IMR-90 (cell line): ENCODE measurements at regions not wholly inside any gene's neighbourhood (a gene's known extent, or its start where the extent isn't known, plus 50 kb on each side); places are given as distances from the start of the nearest gene placed in this dataset.

Source experiments
- ATAC-seq: fragments of 200-7000 bp; cut with Tn5 transposase; 2 replicates; pipeline ENCODE4 v1.9.1; 2020; ENCODE audit warnings: low read depth, mild to moderate bottlenecking, moderate library complexity
- BruUV-seq: library from RNA; stranded (reverse); fragments of 400-500 nt; replicated peaks from 2 replicates; lab custom pipeline; 2021; lab: Mats Ljungman, UMichigan
- CTCF ChIA-PET: fragments of 300-600 bp; formaldehyde crosslinking; extraction: SDS; loops from one replicate; lab custom pipeline; 2021; ENCODE audit warnings: antibody characterized with exemption; lab: Yijun Ruan, JAX
- POLR2A ChIA-PET: fragments of 300-600 bp; sonication (Branson Sonifier 250); formaldehyde crosslinking; loops from one replicate; lab custom pipeline; 2022; ENCODE audit warnings: antibody characterized with exemption; ENCODE audit not compliant: unreplicated experiment; lab: Charles Lee
- DNase-seq: peaks from one replicate; pipeline ENCODE4 v3.0.0; 2013
- H2AFZ ChIP-seq: replicated peaks from 2 replicates; pipeline ENCODE3; 2013; ENCODE audit warnings: low read length, mild to moderate bottlenecking; ENCODE audit not compliant: poor library complexity
- H2AK5ac ChIP-seq: 2 replicates; pipeline ENCODE4 v1.6.1; 2013; ENCODE audit warnings: low read depth, low read length, inconsistent platforms
- H2AK9ac ChIP-seq: replicated peaks from 2 replicates; pipeline ENCODE3; 2013; ENCODE audit warnings: mild to moderate bottlenecking, low read depth, low read length, moderate library complexity; ENCODE audit not compliant: poor library complexity
- H2BK120ac ChIP-seq: 2 replicates; pipeline ENCODE4 v1.6.1; 2013; ENCODE audit warnings: low read depth, low read length, inconsistent platforms
- H2BK15ac ChIP-seq: 3 replicates; pipeline ENCODE4 v1.6.1; 2013; ENCODE audit warnings: low read depth, low read length, inconsistent platforms
- H2BK20ac ChIP-seq: 2 replicates; pipeline ENCODE4 v1.6.1; 2013; ENCODE audit warnings: low read depth, mild to moderate bottlenecking, inconsistent platforms, low read length, moderate library complexity
- H2BK5ac ChIP-seq: 2 replicates; pipeline ENCODE4 v1.6.1; 2013; ENCODE audit warnings: mild to moderate bottlenecking, low read depth, low read length, inconsistent platforms; ENCODE audit not compliant: poor library complexity, severe bottlenecking
- H3K14ac ChIP-seq: replicated peaks from 2 replicates; pipeline ENCODE4 v1.6.1; 2013; ENCODE audit warnings: low read depth, low read length, inconsistent platforms
- H3K18ac ChIP-seq: 2 replicates; pipeline ENCODE4 v1.6.1; 2013; ENCODE audit warnings: low read depth, low read length, control low read depth
- H3K23ac ChIP-seq: 2 replicates; pipeline ENCODE4 v1.6.1; 2013; ENCODE audit warnings: low read depth, low read length, inconsistent platforms
- H3K27ac ChIP-seq: 2 replicates; pipeline ENCODE4 v1.5.1; 2013; ENCODE audit warnings: mild to moderate bottlenecking, control low read depth, low read length; ENCODE audit not compliant: insufficient read depth
- H3K27me3 ChIP-seq: 2 replicates; pipeline ENCODE4 v1.6.1; 2013; ENCODE audit warnings: low read length; ENCODE audit not compliant: control insufficient read depth, insufficient read depth
- H3K36me3 ChIP-seq: 2 replicates; pipeline ENCODE4 v1.6.1; 2013; ENCODE audit warnings: low read length, mixed read lengths; ENCODE audit not compliant: control insufficient read depth, insufficient read depth
- H3K4ac ChIP-seq: 2 replicates; pipeline ENCODE4 v1.6.1; 2013; ENCODE audit warnings: low read depth, low read length, inconsistent platforms
- H3K4me1 ChIP-seq: 2 replicates; pipeline ENCODE4 v1.6.1; 2013; ENCODE audit warnings: low read length, mixed read lengths; ENCODE audit not compliant: control insufficient read depth, insufficient read depth
- H3K4me2 ChIP-seq: 2 replicates; pipeline ENCODE4 v1.6.1; 2013; ENCODE audit warnings: low read depth, mild to moderate bottlenecking, control low read depth, low read length, moderate library complexity
- H3K4me3 ChIP-seq: 2 replicates; pipeline ENCODE4 v1.5.1; 2013; ENCODE audit warnings: low read depth, mild to moderate bottlenecking, control low read depth, low read length, moderate library complexity; ENCODE audit not compliant: insufficient read depth
- H3K56ac ChIP-seq: 2 replicates; pipeline ENCODE4 v1.6.1; 2013; ENCODE audit warnings: low read length, inconsistent platforms; ENCODE audit not compliant: insufficient read depth; ENCODE audit errors: extremely low read depth
- H3K79me1 ChIP-seq, 2 experiments: 2 replicates each; pipeline ENCODE4 v1.6.1; 2013; ENCODE audit warnings: low read length in 2 of 2, inconsistent platforms in 1 of 2, low read depth in 1 of 2
- H3K9ac ChIP-seq: 2 replicates; pipeline ENCODE4 v1.6.1; 2013; ENCODE audit warnings: low read depth, low read length, control low read depth
- H3K9me1 ChIP-seq: 2 replicates; pipeline ENCODE4 v1.6.1; 2013; ENCODE audit warnings: low read length, inconsistent platforms; ENCODE audit not compliant: insufficient read depth
- H3K9me3 ChIP-seq: 2 replicates; pipeline ENCODE4 v1.6.1; 2013; ENCODE audit warnings: low read length; ENCODE audit not compliant: control insufficient read depth, insufficient read depth
- H4K20me1 ChIP-seq: 2 replicates; pipeline ENCODE4 v1.6.1; 2013; ENCODE audit warnings: low read length, inconsistent platforms; ENCODE audit not compliant: insufficient read depth
- H4K5ac ChIP-seq: 2 replicates; pipeline ENCODE4 v1.6.1; 2013; ENCODE audit warnings: mild to moderate bottlenecking, low read depth, low read length, control low read depth
- H4K8ac ChIP-seq, 2 experiments: 2 replicates each; pipeline ENCODE4 v1.6.1; 2013; ENCODE audit warnings: low read depth in 2 of 2, low read length in 2 of 2, control low read depth in 1 of 2, inconsistent platforms in 1 of 2
- H4K91ac ChIP-seq: 2 replicates; pipeline ENCODE4 v1.6.1; 2013; ENCODE audit warnings: low read depth, low read length, inconsistent platforms; ENCODE audit not compliant: insufficient read depth
- RAD21 ChIP-seq: IDR thresholded peaks from 2 replicates; pipeline ENCODE4 v1.6.1; 2012; ENCODE audit warnings: low read length, improper control_type of control experiment
- RCOR1 ChIP-seq: IDR thresholded peaks from 2 replicates; pipeline ENCODE4 v1.6.1; 2012; ENCODE audit warnings: mild to moderate bottlenecking, low read length, improper control_type of control experiment; ENCODE audit not compliant: insufficient replicate concordance
- WGBS, 2 experiments: methylation state at CpG; one replicate each; pipeline versions ENCODE4 v1.1.5 to v1.1.7; 2013; ENCODE audit warnings: missing lambda C conversion rate in 2 of 2; ENCODE audit not compliant: insufficient read length in 1 of 2; ENCODE audit errors: extremely low coverage in 2 of 2; 5-methylcytosine and 5-hydroxymethylcytosine counted together
- dilution Hi-C: fragments of 300-500 bp; cut with HindIII; formaldehyde crosslinking; loops from one replicate; pipeline ENCODE4 v1.14.3; 2018; ENCODE audit warnings: low sequenced_read_pairs; ENCODE audit not compliant: unreplicated experiment
- in situ Hi-C: fragments of 300-500 bp; cut with MboI; formaldehyde crosslinking; loops from 3 replicates; pipeline ENCODE4 v1.14.3; 2019; ENCODE audit warnings: low sequenced_read_pairs, inconsistent platforms, mixed read lengths
- intact Hi-C: fragments of 100-400 bp; cut with micrococcal nuclease; formaldehyde crosslinking; loops from 2 replicates; pipeline ENCODE4 v1.10.0; 2022
- TF ChIP-seq, protein P1 (sequence below): fragments of 150-350 bp; IDR thresholded peaks from 2 replicates; pipeline ENCODE4 v1.6.1; 2017; ENCODE audit warnings: mild to moderate bottlenecking, antibody characterized with exemption, low read length, low read depth

DNA sequence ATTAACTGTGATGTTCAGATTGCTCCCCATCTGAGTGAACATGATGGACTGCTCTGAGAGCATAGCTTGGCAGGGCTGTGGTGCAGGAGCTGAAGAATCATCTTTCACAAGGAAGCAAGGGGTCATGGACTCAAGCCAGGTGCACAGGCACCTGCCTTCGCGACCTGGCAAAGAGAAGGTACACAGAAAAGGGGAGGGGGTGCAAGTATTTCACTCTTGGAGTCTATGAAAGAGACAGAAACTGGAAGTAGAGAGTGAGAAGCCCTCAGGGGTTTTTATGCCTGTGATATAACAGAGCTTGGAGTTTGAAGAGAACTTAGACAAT lies 232.6 kb upstream of the PLXNA2 start:
- Histone ChIP-seq H4K20me1 (no peaks in the 10 kb centered on the region), H3K4me2 (no peak overlapping the region), H3K9me3 (peaks cover 4% of the 10 kb centered on the region; the same call in 1 of the 2 replicates), H4K8ac (no peak overlapping the region), H2BK15ac (no peak overlapping the region), H3K4ac (no peak overlapping the region), H4K5ac (no peak overlapping the region), H3K27ac (no peak overlapping the region), H3K9me1 (no peaks in the 10 kb centered on the region), H3K9ac (no peak overlapping the region), H3K27me3 (no peaks in the 10 kb centered on the region), H3K14ac (no peak overlapping the region), H2BK120ac (no peak overlapping the region), H3K56ac (no peak overlapping the region), H3K79me1 (no peaks in the 10 kb centered on the region), H3K4me3 (no peak overlapping the region), H4K91ac (no peak overlapping the region), H2BK5ac (no peak overlapping the region), H3K4me1 (no peaks in the 10 kb centered on the region), H2AK9ac (no peak overlapping the region), H2AK5ac (no peak overlapping the region), H2AFZ (no peak overlapping the region), H2BK20ac (no peak overlapping the region), H3K36me3 (no peaks in the 10 kb centered on the region), H3K18ac (no peak overlapping the region), H3K23ac (no peak overlapping the region)
- TF ChIP-seq RAD21 (no peak), RCOR1 (no peak)
- TF ChIP-seq, protein P1, sequence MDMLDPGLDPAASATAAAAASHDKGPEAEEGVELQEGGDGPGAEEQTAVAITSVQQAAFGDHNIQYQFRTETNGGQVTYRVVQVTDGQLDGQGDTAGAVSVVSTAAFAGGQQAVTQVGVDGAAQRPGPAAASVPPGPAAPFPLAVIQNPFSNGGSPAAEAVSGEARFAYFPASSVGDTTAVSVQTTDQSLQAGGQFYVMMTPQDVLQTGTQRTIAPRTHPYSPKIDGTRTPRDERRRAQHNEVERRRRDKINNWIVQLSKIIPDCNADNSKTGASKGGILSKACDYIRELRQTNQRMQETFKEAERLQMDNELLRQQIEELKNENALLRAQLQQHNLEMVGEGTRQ, result no peak
- in situ Hi-C loops, result no loop called here
- no CpG with 5 or more reads among the region's 2 CpGs for WGBS, 2 experiments
- dilution Hi-C loops, result no loop called here
- CTCF ChIA-PET, result no interaction called here
- no TSS peak for BruUV-seq
- DNase-seq (no peak), ATAC-seq (no peak)
- intact Hi-C loops, result no loop called here
- POLR2A ChIA-PET, result no interaction called here
